MM.1S (cell line): ENCODE measurements at regions not wholly inside any gene's neighbourhood (a gene's known extent, or its start where the extent isn't known, plus 50 kb on each side); places are given as distances from the start of the nearest gene placed in this dataset.

Experiments
- EZH2phosphoT487 ChIP-seq: fragments of 300-600 bp; sonication (generic); IDR thresholded peaks from 2 replicates; pipeline ENCODE4 v1.6.1; 2018; ENCODE audit warnings: antibody characterized with exemption, low read length
- TF ChIP-seq, protein P1 (sequence below): fragments of 300-600 bp; sonication (generic); IDR thresholded peaks from 2 replicates; pipeline ENCODE4 v1.5.1; 2016; ENCODE audit warnings: antibody characterized with exemption, low read length, mixed read lengths

GRCh38 chr5:106640511-106640910 lies 1030.2 kb downstream of the EFNA5 start:
- TF ChIP-seq, protein P1, sequence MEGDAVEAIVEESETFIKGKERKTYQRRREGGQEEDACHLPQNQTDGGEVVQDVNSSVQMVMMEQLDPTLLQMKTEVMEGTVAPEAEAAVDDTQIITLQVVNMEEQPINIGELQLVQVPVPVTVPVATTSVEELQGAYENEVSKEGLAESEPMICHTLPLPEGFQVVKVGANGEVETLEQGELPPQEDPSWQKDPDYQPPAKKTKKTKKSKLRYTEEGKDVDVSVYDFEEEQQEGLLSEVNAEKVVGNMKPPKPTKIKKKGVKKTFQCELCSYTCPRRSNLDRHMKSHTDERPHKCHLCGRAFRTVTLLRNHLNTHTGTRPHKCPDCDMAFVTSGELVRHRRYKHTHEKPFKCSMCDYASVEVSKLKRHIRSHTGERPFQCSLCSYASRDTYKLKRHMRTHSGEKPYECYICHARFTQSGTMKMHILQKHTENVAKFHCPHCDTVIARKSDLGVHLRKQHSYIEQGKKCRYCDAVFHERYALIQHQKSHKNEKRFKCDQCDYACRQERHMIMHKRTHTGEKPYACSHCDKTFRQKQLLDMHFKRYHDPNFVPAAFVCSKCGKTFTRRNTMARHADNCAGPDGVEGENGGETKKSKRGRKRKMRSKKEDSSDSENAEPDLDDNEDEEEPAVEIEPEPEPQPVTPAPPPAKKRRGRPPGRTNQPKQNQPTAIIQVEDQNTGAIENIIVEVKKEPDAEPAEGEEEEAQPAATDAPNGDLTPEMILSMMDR, result no peak
- TF ChIP-seq EZH2phosphoT487, result no peak
